ENCODE measurements at regions not wholly inside any gene's neighbourhood (a gene's known extent, or its start where the extent isn't known, plus 50 kb on each side); places are given as distances from the start of the nearest gene placed in this dataset.

- DNase-seq, result peak; percentile 32
Observed at GRCh38 chr3:69439643-69440270, 53.9 kb upstream of the FRMD4B start.

DNA sequence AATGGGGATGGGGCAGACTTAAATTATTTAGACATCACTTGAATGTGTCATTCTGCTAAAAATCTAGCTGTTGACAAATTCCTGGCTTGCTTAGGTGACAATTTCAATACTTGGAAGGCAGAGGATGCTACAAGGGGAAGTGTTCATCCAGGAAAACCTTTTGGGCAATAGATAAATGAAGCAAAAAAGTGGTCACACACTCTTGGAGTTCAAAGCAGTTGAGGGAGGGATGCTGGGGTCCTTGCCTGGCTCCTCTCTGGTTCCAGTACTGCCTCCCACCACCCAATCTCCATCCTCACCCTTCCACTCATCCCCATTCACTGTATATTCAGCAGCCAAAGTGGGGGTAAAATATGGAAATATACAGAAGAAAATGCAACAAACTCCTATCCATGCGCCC lies 52.6 kb upstream of the FRMD4B start:
- DNase-seq, result no peak

DNA sequence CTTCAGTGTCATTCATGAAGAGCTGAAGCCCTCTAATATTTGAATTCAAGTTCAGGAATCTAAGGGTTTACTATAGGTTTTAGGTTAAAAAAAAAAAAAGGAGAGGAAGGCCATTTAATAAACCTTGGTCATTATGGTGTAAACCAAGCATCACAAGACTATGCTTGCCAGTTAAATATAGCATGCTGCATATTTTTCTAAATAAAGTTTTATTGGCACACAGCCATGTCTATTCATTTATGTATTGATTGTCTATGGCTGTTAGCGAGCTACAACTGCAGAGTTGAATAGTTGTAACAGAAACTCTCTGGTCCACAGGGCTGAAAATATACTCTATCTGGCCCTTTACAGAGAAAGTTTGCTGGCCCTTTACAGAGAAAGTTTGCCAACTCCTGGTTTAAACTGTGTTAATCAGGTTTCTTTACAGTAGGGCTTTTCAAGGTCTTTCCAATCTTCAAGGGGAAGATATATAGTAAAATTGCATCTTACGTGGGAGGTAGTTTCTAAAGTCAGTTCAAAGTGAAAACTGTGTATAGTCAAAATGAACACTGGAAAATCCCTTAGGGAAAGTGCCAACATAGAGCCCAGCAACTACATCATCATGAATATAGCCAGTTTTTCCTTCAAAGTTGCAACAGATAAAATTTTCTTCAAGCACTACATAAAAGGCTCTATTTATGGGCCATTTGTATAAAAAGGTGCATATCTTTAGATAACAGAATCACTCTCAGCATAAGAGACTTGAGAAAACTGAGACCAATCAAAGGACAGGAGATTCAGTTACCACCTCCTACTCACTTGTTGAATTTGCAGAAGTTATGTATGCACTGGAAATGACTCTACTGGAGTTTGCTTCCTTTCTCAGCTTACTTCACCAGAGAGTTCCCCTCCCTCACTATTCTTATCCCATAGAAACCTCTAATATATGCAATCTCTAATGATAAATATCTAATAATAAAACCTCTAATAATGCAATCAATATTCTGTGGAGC lies 49.7 kb upstream of the FRMD4B start:
- no peak for DNase-seq
